Subcutaneous abdominal adipose tissue (tissue), 5 donors: ENCODE measurements at regions not wholly inside any gene's neighbourhood (a gene's known extent, or its start where the extent isn't known, plus 50 kb on each side); places are given as distances from the start of the nearest gene placed in this dataset.

Experiments
- H3K27ac ChIP-seq: one replicate; pipeline ENCODE4 v1.7.0; 2013; ENCODE audit warnings: low read depth, mild to moderate bottlenecking, inconsistent platforms, low read length, moderate library complexity
- H3K27me3 ChIP-seq, 5 donors: one replicate each; pipeline ENCODE4 v1.7.0; 2013; ENCODE audit warnings: low read length in 5 of 5, inconsistent platforms in 1 of 5; ENCODE audit not compliant: control insufficient read depth in 5 of 5, insufficient read depth in 4 of 5
- H3K36me3 ChIP-seq, 5 donors: one replicate each; pipeline ENCODE4 v1.7.0; 2013; ENCODE audit warnings: low read length in 5 of 5; ENCODE audit not compliant: control insufficient read depth in 5 of 5, insufficient read depth in 5 of 5
- H3K4me1 ChIP-seq, 5 donors: one replicate each; pipeline ENCODE4 v1.7.0; 2013; ENCODE audit warnings: low read length in 5 of 5, mild to moderate bottlenecking in 3 of 5, moderate library complexity in 1 of 5; ENCODE audit not compliant: control insufficient read depth in 5 of 5, insufficient read depth in 5 of 5
- H3K4me3 ChIP-seq, 5 donors: one replicate each; pipeline ENCODE4 v1.7.0; 2013; ENCODE audit warnings: low read length in 5 of 5, low read depth in 1 of 5
- H3K9ac ChIP-seq, 5 donors: one replicate each; pipeline ENCODE4 v1.7.0; 2013; ENCODE audit warnings: low read length in 5 of 5, mild to moderate bottlenecking in 4 of 5, moderate library complexity in 3 of 5
- H3K9me3 ChIP-seq, 5 donors: one replicate each; pipeline ENCODE4 v1.7.0; 2013; ENCODE audit warnings: low read length in 5 of 5; ENCODE audit not compliant: control insufficient read depth in 5 of 5
- donor health status: healthy.
- donor health status: healthy.
- donor health status: healthy.
- donor health status: healthy.
- donor health status: healthy.

DNA sequence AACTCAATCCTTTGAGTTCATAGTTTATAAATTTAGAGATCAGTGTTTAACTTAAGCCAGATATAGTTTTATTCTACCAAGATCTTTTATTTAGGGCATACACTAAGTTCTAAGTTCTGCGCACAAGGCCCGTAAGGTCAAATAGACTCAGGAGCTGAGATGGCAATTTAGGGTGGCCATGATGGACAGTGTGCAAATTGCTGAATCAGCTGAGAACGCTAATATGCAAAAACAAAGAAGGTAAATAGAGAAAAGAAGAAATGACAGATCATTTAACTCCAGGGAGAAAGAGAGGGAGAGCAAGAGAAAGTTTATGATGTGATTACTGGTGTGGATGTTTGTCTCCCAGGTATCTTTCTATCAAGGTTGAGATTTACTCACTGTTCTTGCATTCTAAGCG, 678.5 kb downstream of the OTOL1 start:
- no peaks in the 10 kb centered on the region for H3K4me1 ChIP-seq
- H3K36me3 ChIP-seq: no peaks in the 10 kb centered on the region
- no peak overlapping the region for H3K9ac ChIP-seq
- no peaks in the 10 kb centered on the region for H3K27me3 ChIP-seq
- H3K9me3 ChIP-seq: peaks cover 0 to 9% (median 0%) of the 10 kb centered on the region in 5 donors
- H3K27ac ChIP-seq: no peak overlapping the region
- H3K4me3 ChIP-seq: no peak overlapping the region

GRCh38 chr3:162175878-162176277, 679.3 kb downstream of the OTOL1 start:
- no peaks in the 10 kb centered on the region for H3K27me3 ChIP-seq
- H3K36me3 ChIP-seq: no peaks in the 10 kb centered on the region
- H3K27ac ChIP-seq: no peak overlapping the region
- H3K9ac ChIP-seq: no peak overlapping the region
- H3K4me3 ChIP-seq: no peak overlapping the region
- peaks cover 0 to 4% (median 0%) of the 10 kb centered on the region in 5 donors for H3K4me1 ChIP-seq
- peaks cover 0 to 9% (median 0%) of the 10 kb centered on the region in 5 donors for H3K9me3 ChIP-seq

- no peak overlapping the region for H3K27ac ChIP-seq
- H3K36me3 ChIP-seq: no peaks in the 10 kb centered on the region
- H3K9ac ChIP-seq: no peak overlapping the region
- H3K27me3 ChIP-seq: no peaks in the 10 kb centered on the region
- no peaks in the 10 kb centered on the region for H3K9me3 ChIP-seq
- H3K4me3 ChIP-seq: no peak overlapping the region
- peaks cover 0 to 4% (median 0%) of the 10 kb centered on the region in 5 donors for H3K4me1 ChIP-seq
Observed at GRCh38 chr3:162183440-162183839, 686.8 kb downstream of the OTOL1 start.

GRCh38 chr3:162192340-162193029, 695.9 kb downstream of the OTOL1 start:
- Histone ChIP-seq H3K9me3 (peaks cover 0 to 3% (median 0%) of the 10 kb centered on the region in 5 donors), H3K27ac (no peak overlapping the region), H3K9ac (no peak overlapping the region), H3K4me3 (no peak overlapping the region), H3K27me3 (no peaks in the 10 kb centered on the region), H3K4me1 (no peaks in the 10 kb centered on the region), H3K36me3 (no peaks in the 10 kb centered on the region)

DNA sequence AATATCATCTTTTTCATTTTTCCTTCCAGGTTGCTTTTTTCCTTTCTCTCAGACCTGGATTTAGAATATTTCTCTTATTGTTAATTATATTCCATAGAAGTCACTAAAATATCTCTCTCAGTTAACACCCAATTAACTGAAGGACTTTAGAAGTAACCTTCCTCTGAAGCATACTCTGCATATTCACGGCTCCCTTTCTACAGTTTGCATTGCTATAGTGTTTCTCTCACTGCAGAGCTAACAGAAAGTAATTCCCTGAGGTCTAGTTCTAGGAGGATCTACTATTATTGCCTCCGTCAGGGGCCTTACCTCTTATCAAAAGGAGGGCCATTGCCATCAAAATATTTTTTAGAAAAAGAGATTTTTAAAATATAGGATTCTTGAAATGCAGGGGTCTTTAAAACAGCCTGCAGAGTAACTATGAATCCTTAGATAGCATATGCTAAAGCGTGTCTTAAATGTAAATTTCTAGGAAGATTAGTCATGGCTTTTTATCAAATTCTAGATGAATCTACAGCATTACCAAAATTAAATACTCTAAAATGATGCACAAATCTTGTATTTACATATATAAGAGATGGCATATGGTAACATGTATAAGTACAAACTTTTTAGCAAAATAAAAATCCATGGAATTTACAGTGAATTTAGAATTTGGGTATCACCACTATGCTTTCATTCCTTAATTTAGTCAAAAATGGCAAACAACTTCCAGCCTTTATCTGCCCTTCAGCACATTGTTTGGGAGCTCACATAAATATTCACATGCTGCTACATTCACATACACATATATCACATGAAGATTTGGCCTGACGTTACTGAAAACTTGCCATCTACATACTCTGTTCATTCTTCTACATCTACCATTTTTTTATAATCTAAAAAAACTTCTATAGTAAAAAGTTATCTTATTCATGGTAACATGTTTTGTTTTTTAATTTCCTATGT, 696.8 kb downstream of the OTOL1 start:
- H3K27me3 ChIP-seq: no peaks in the 10 kb centered on the region
- H3K36me3 ChIP-seq: no peaks in the 10 kb centered on the region
- H3K27ac ChIP-seq: no peak overlapping the region
- H3K9me3 ChIP-seq: peaks cover 0 to 3% (median 0%) of the 10 kb centered on the region in 5 donors
- H3K4me3 ChIP-seq: no peak overlapping the region
- no peak overlapping the region for H3K9ac ChIP-seq
- H3K4me1 ChIP-seq: no peaks in the 10 kb centered on the region

DNA sequence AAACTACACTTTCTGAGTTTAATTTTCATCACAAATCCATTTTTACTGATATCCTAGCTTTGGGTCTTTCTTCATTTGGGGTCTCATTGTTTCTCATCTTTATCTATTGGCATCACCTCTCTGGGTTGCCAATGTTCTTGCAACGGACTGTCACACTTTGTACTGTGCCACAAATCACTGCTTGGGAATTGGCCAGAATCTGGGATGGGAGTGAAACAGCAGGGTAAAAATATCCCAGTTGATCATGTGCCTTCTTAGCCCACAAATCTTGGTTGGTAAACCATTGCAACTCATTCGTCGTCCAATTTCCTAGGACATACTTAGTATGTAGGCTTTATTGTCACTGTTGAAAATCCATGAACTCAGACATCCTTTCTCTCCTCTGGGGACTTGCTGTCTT, 698.5 kb downstream of the OTOL1 start:
- Histone ChIP-seq H3K9me3 (peaks cover 0 to 3% (median 0%) of the 10 kb centered on the region in 5 donors), H3K4me3 (no peak overlapping the region), H3K27me3 (no peaks in the 10 kb centered on the region), H3K4me1 (no peaks in the 10 kb centered on the region), H3K36me3 (no peaks in the 10 kb centered on the region), H3K27ac (no peak overlapping the region), H3K9ac (no peak overlapping the region)

DNA sequence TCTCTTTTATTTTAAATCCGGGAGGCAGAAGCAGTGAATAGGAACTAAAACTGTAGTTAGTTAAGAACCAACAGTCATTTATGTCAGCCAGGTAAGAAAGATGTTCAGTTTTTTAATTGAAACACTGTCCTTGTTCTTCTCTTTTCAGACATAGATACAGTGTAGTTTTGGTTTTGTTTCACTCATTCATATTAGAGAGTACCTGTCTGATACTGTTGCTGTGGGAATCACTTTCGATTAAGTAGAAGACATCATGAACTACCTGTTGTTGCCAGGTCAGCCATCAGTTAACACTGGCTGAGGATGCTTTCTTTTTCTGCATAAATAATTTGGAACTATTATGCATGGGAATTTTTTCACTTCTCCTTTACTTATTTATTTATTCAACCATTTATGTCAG, 700.4 kb downstream of the OTOL1 start:
- Histone ChIP-seq H3K27ac (no peak overlapping the region), H3K9ac (no peak overlapping the region), H3K27me3 (no peaks in the 10 kb centered on the region), H3K9me3 (peaks cover 0 to 3% (median 0%) of the 10 kb centered on the region in 5 donors), H3K4me3 (no peak overlapping the region), H3K36me3 (no peaks in the 10 kb centered on the region), H3K4me1 (no peaks in the 10 kb centered on the region)

- Histone ChIP-seq H3K27me3 (no peaks in the 10 kb centered on the region), H3K4me3 (no peak overlapping the region), H3K9me3 (no peaks in the 10 kb centered on the region), H3K4me1 (no peaks in the 10 kb centered on the region), H3K27ac (no peak overlapping the region), H3K9ac (no peak overlapping the region), H3K36me3 (no peaks in the 10 kb centered on the region)
Observed at GRCh38 chr3:162200836-162201235, 704.2 kb downstream of the OTOL1 start.

- no peaks in the 10 kb centered on the region for H3K4me1 ChIP-seq
- H3K36me3 ChIP-seq: no peaks in the 10 kb centered on the region
- no peaks in the 10 kb centered on the region for H3K9me3 ChIP-seq
- no peaks in the 10 kb centered on the region for H3K27me3 ChIP-seq
- no peak overlapping the region for H3K9ac ChIP-seq
- H3K27ac ChIP-seq: no peak overlapping the region
- H3K4me3 ChIP-seq: no peak overlapping the region
Observed at GRCh38 chr3:162206648-162207047, 710.0 kb downstream of the OTOL1 start.

DNA sequence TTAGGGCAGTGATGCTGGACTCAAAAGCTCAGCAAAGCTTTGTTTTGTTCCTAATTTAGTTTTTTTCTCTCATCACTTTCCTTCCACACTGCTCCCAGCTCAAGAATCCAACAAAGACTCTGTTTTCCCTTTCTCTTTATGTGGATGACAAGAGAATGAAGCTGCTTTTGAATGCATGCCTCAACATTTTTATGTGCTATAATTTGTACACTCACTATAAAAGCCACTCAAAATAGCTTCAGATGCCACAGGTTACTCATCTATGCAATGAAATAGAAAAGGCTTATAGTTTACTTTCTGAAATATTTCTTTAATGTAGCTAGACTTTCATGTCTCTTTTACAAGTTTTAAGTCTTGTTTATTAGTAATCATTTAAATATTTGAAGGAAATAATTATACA, 714.9 kb downstream of the OTOL1 start:
- H3K27me3 ChIP-seq: no peaks in the 10 kb centered on the region
- H3K36me3 ChIP-seq: no peaks in the 10 kb centered on the region
- H3K4me1 ChIP-seq: no peaks in the 10 kb centered on the region
- H3K9me3 ChIP-seq: no peaks in the 10 kb centered on the region
- no peak overlapping the region for H3K27ac ChIP-seq
- H3K9ac ChIP-seq: no peak overlapping the region
- no peak overlapping the region for H3K4me3 ChIP-seq
